Head of caudate nucleus (tissue), 42 donors: ENCODE measurements at regions not wholly inside any gene's neighbourhood (a gene's known extent, or its start where the extent isn't known, plus 50 kb on each side); places are given as distances from the start of the nearest gene placed in this dataset.

ENCODE experiments used
- DNase-seq, 42 donors: peaks; one replicate each; pipeline versions ENCODE4 v3.0.0 to v3.0.0-alpha.2; 2020 to 2021; ENCODE audit warnings: mixed read lengths in 7 of 42
- intact Hi-C: fragments of 100-400 bp; cut with DNase I; formaldehyde crosslinking; loops from one replicate; pipeline ENCODE4 v1.15.0; 2022

- intact Hi-C loops, result no loop called here
- no peak for DNase-seq
Observed at GRCh38 chr14:83764656-83765599, 1765.0 kb upstream of the FLRT2 start.

- no peak for DNase-seq
- intact Hi-C loops, result no loop called here
Observed at GRCh38 chr14:83777516-83777915, 1752.4 kb upstream of the FLRT2 start.

GRCh38 chr14:83779266-83779665, 1750.7 kb upstream of the FLRT2 start:
- no peak for DNase-seq
- intact Hi-C loops, result no loop called here

- intact Hi-C loops, result no loop called here
- DNase-seq, result no peak
Observed at GRCh38 chr14:83780321-83780720, 1749.6 kb upstream of the FLRT2 start.

- intact Hi-C loops, result no loop called here
- DNase-seq, result no peak
Observed at GRCh38 chr14:83798421-83798820, 1731.5 kb upstream of the FLRT2 start.

GRCh38 chr14:83799233-83799632, 1730.7 kb upstream of the FLRT2 start:
- no peak for DNase-seq
- intact Hi-C loops, result no loop called here

GRCh38 chr14:83814896-83815295, 1715.0 kb upstream of the FLRT2 start:
- intact Hi-C loops, result no loop called here
- no peak for DNase-seq

GRCh38 chr14:83816761-83817160, 1713.2 kb upstream of the FLRT2 start:
- intact Hi-C loops, result no loop called here
- no peak for DNase-seq

GRCh38 chr14:83825843-83826242, 1704.1 kb upstream of the FLRT2 start:
- intact Hi-C loops, result no loop called here
- DNase-seq, result no peak

- intact Hi-C loops, result no loop called here
- DNase-seq, result no peak
Observed at GRCh38 chr14:83826838-83827237, 1703.1 kb upstream of the FLRT2 start.

- intact Hi-C loops, result no loop called here
- DNase-seq, result no peak
Observed at GRCh38 chr14:83827383-83827782, 1702.6 kb upstream of the FLRT2 start.

GRCh38 chr14:83828406-83828805, 1701.5 kb upstream of the FLRT2 start:
- DNase-seq, result no peak
- intact Hi-C loops, result no loop called here

- intact Hi-C loops, result no loop called here
- DNase-seq, result no peak
Observed at GRCh38 chr14:83830316-83830715, 1699.6 kb upstream of the FLRT2 start.

GRCh38 chr14:83838226-83838625, 1691.7 kb upstream of the FLRT2 start:
- no peak for DNase-seq
- intact Hi-C loops, result no loop called here

GRCh38 chr14:83842547-83842946, 1687.4 kb upstream of the FLRT2 start:
- no peak for DNase-seq
- intact Hi-C loops, result no loop called here

- no peak for DNase-seq
- intact Hi-C loops, result no loop called here
Observed at GRCh38 chr14:83847102-83847501, 1682.8 kb upstream of the FLRT2 start.

GRCh38 chr14:83850092-83850491, 1679.9 kb upstream of the FLRT2 start:
- intact Hi-C loops, result no loop called here

GRCh38 chr14:83856334-83856733, 1673.6 kb upstream of the FLRT2 start:
- no peak for DNase-seq
- intact Hi-C loops, result no loop called here

More at GRCh38 chr14:83850092-83850491, 1679.9 kb upstream of the FLRT2 start:
- DNase-seq, result no peak

- no peak for DNase-seq
Observed at GRCh38 chr14:83860631-83861155, 1669.3 kb upstream of the FLRT2 start.

GRCh38 chr14:83863042-83863774, 1666.7 kb upstream of the FLRT2 start:
- no peak for DNase-seq
- intact Hi-C loops, result no loop called here

More at GRCh38 chr14:83860631-83861155, 1669.3 kb upstream of the FLRT2 start:
- intact Hi-C loops, result no loop called here
